HL-60 (cell line): ENCODE measurements at regions not wholly inside any gene's neighbourhood (a gene's known extent, or its start where the extent isn't known, plus 50 kb on each side); places are given as distances from the start of the nearest gene placed in this dataset.

ENCODE experiments used
- DNase-seq, 2 experiments: peaks; one replicate each; pipeline ENCODE4 v3.0.0-alpha.2; 2010 to 2020; ENCODE audit warnings: low read depth in 1 of 2, low spot score in 1 of 2
- H3K27ac ChIP-seq: fragments of 250-450 bp; sonication (Bioruptor Pico); replicated peaks from 2 replicates; pipeline ENCODE4 v1.5.1; 2020; ENCODE audit warnings: mild to moderate bottlenecking, moderate library complexity
- H3K27me3 ChIP-seq: fragments of 250-450 bp; sonication (Bioruptor Pico); 2 replicates; pipeline ENCODE4 v1.5.1; 2021; ENCODE audit warnings: mild to moderate bottlenecking, moderate library complexity; ENCODE audit not compliant: insufficient read depth, poor library complexity, severe bottlenecking
- H3K4me3 ChIP-seq: replicated peaks from 2 replicates; pipeline ENCODE4 v1.5.1; 2011; ENCODE audit warnings: mild to moderate bottlenecking, control low read depth, low read length; ENCODE audit not compliant: insufficient read depth
- GABPA ChIP-seq: IDR thresholded peaks from 2 replicates; pipeline ENCODE4 v1.6.1; 2012; ENCODE audit warnings: low read depth
- POLR2AphosphoS5 ChIP-seq: IDR thresholded peaks from 2 replicates; pipeline ENCODE4 v1.6.1; 2012; ENCODE audit warnings: low read depth
- SPI1 ChIP-seq: IDR thresholded peaks from 2 replicates; pipeline ENCODE4 v1.6.1; 2012; ENCODE audit warnings: low read depth, mild to moderate bottlenecking, borderline replicate concordance
- TF ChIP-seq, protein P1 (sequence below): IDR thresholded peaks from one replicate; pipeline ENCODE4 v1.5.1; 2011; ENCODE audit warnings: low read length, control low read depth, inconsistent platforms; ENCODE audit not compliant: insufficient read depth
- TF ChIP-seq, protein P2 (sequence below): IDR thresholded peaks from 2 replicates; pipeline ENCODE4 v1.6.1; 2012; ENCODE audit warnings: low read depth; ENCODE audit not compliant: insufficient replicate concordance

DNA sequence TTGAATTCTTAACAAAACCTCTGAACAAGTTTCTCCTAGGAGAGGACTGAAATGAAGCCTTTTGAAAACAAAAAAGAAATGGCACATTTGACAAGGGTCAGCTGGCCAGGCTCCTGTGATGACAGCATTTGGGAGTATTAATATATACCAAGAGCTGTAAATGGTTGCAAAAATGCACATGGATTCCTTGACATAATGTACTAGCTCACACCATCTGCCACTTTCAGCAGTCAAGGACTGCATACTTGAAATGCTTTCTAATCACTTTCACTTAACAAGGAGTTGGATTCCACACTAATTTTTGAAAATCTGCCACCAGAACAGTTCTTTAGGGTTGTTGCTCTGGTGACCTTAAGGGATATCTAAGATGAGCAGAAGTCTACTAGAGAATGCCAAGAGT, 236.7 kb upstream of the TOX3 start:
- no peaks in the 10 kb centered on the region for H3K27me3 ChIP-seq
- no peak overlapping the region for H3K27ac ChIP-seq
- DNase-seq: no peak
- H3K4me3 ChIP-seq: no peak overlapping the region
- TF ChIP-seq, protein P1, sequence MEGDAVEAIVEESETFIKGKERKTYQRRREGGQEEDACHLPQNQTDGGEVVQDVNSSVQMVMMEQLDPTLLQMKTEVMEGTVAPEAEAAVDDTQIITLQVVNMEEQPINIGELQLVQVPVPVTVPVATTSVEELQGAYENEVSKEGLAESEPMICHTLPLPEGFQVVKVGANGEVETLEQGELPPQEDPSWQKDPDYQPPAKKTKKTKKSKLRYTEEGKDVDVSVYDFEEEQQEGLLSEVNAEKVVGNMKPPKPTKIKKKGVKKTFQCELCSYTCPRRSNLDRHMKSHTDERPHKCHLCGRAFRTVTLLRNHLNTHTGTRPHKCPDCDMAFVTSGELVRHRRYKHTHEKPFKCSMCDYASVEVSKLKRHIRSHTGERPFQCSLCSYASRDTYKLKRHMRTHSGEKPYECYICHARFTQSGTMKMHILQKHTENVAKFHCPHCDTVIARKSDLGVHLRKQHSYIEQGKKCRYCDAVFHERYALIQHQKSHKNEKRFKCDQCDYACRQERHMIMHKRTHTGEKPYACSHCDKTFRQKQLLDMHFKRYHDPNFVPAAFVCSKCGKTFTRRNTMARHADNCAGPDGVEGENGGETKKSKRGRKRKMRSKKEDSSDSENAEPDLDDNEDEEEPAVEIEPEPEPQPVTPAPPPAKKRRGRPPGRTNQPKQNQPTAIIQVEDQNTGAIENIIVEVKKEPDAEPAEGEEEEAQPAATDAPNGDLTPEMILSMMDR: no peak
- TF ChIP-seq, protein P2, sequence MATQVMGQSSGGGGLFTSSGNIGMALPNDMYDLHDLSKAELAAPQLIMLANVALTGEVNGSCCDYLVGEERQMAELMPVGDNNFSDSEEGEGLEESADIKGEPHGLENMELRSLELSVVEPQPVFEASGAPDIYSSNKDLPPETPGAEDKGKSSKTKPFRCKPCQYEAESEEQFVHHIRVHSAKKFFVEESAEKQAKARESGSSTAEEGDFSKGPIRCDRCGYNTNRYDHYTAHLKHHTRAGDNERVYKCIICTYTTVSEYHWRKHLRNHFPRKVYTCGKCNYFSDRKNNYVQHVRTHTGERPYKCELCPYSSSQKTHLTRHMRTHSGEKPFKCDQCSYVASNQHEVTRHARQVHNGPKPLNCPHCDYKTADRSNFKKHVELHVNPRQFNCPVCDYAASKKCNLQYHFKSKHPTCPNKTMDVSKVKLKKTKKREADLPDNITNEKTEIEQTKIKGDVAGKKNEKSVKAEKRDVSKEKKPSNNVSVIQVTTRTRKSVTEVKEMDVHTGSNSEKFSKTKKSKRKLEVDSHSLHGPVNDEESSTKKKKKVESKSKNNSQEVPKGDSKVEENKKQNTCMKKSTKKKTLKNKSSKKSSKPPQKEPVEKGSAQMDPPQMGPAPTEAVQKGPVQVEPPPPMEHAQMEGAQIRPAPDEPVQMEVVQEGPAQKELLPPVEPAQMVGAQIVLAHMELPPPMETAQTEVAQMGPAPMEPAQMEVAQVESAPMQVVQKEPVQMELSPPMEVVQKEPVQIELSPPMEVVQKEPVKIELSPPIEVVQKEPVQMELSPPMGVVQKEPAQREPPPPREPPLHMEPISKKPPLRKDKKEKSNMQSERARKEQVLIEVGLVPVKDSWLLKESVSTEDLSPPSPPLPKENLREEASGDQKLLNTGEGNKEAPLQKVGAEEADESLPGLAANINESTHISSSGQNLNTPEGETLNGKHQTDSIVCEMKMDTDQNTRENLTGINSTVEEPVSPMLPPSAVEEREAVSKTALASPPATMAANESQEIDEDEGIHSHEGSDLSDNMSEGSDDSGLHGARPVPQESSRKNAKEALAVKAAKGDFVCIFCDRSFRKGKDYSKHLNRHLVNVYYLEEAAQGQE: no peak
- TF ChIP-seq POLR2AphosphoS5: no peak

DNA sequence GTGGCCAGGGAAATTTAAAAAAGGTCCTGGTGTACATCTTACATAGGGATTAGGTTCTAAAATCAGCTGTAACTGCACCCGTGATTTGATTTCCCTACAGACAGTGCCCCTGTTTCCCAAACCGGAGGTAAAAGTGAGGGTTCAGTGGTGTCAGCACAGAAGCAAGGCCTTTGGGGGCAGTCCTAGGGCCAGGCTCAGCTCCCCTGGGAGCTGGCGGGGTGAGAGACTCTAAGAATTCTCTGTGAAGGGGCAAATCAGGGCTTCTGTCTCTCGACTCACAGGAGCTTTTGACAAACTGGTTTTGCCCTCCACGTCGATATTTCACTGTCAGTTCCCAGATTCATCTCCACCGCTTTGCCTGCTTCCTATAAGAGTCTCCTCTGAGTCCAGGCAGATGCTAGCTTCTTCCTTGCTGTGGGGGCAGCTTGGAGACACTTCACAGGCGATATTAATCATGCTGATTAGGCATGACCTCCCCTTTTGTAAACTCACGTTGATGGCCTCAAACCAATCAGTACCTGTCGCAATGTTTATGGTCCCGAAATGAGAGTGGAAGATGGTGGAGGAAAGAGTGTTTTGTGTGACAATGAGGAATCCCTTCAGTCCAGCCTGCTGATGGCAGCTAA, 234.2 kb upstream of the TOX3 start:
- TF ChIP-seq POLR2AphosphoS5: no peak
- TF ChIP-seq GABPA: no peak
- TF ChIP-seq, protein P2: no peak
- no peak for TF ChIP-seq SPI1
- TF ChIP-seq, protein P1: no peak
- Histone ChIP-seq H3K27ac (no peak overlapping the region), H3K27me3 (no peaks in the 10 kb centered on the region), H3K4me3 (no peak overlapping the region)
- DNase-seq: no peak

DNA sequence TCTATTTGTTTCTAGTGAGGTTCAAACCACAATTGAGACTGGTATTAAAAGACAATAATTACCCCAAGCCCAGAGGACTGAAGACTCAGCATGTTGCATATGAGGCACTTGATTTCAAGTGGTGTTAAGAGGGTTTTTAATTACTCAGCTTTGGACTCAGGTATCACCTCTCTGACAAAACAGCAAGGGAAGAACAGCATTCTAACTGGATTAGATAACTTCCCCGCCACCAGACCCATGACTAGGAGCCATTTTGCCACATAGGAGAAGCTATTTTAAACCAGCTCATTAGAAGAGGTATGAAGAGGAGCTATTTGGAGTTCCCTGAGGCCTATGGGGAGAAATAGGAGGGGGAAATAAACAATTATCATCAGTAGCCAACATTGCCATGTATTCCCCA, 226.1 kb upstream of the TOX3 start:
- H3K4me3 ChIP-seq: no peak overlapping the region

More for the DNA sequence above, 226.1 kb upstream of the TOX3 start:
- TF ChIP-seq POLR2AphosphoS5: no peak
- no peak for TF ChIP-seq SPI1
- TF ChIP-seq, protein P2: no peak
- TF ChIP-seq, protein P1: no peak
- no peak overlapping the region for H3K27ac ChIP-seq
- H3K27me3 ChIP-seq: peaks cover 7% of the 10 kb centered on the region
- DNase-seq: no peak
